Stimulated activated CD4-positive, alpha-beta T cell treated with anti-CD3 and anti-CD28 coated beads, Interleukin-4, amount 100 ng/mL, for 48 hours (primary cell): ENCODE measurements at regions not wholly inside any gene's neighbourhood (a gene's known extent, or its start where the extent isn't known, plus 50 kb on each side); places are given as distances from the start of the nearest gene placed in this dataset.

ENCODE experiments used
- DNase-seq, 2 donors: peaks; one replicate each; pipeline ENCODE4 v3.0.0-alpha.2; 2020; ENCODE audit warnings: low read depth in 2 of 2

GRCh38 chr3:30263238-30263924, 343.0 kb upstream of the TGFBR2 start:
- no peak for DNase-seq

- no peak for DNase-seq
Observed at GRCh38 chr3:30263925-30264313, 342.5 kb upstream of the TGFBR2 start.

GRCh38 chr3:30266524-30266923, 339.9 kb upstream of the TGFBR2 start:
- DNase-seq: no peak

GRCh38 chr3:30268288-30268687, 338.1 kb upstream of the TGFBR2 start:
- DNase-seq: no peak

- no peak for DNase-seq
Observed at GRCh38 chr3:30269751-30270445, 336.5 kb upstream of the TGFBR2 start.

- DNase-seq: no peak
Observed at GRCh38 chr3:30271781-30272180, 334.6 kb upstream of the TGFBR2 start.

GRCh38 chr3:30273304-30274072, 332.9 kb upstream of the TGFBR2 start:
- no peak for DNase-seq

GRCh38 chr3:30277494-30277893, 328.9 kb upstream of the TGFBR2 start:
- DNase-seq: no peak

GRCh38 chr3:30281526-30281925, 324.9 kb upstream of the TGFBR2 start:
- no peak for DNase-seq

GRCh38 chr3:30282154-30282696, 324.2 kb upstream of the TGFBR2 start:
- DNase-seq: no peak

GRCh38 chr3:30285188-30286006, 321.0 kb upstream of the TGFBR2 start:
- DNase-seq: no peak

GRCh38 chr3:30286007-30286669, 320.3 kb upstream of the TGFBR2 start:
- no peak for DNase-seq

GRCh38 chr3:30286811-30287210, 319.6 kb upstream of the TGFBR2 start:
- DNase-seq: no peak

GRCh38 chr3:30288830-30289229, 317.6 kb upstream of the TGFBR2 start:
- no peak for DNase-seq

GRCh38 chr3:30289324-30289723, 317.1 kb upstream of the TGFBR2 start:
- DNase-seq: no peak

- DNase-seq: no peak
Observed at GRCh38 chr3:30289766-30290165, 316.6 kb upstream of the TGFBR2 start.

GRCh38 chr3:30290479-30290878, 315.9 kb upstream of the TGFBR2 start:
- no peak for DNase-seq

- no peak for DNase-seq
Observed at GRCh38 chr3:30292192-30292893, 314.1 kb upstream of the TGFBR2 start.

- DNase-seq: no peak
Observed at GRCh38 chr3:30293621-30294240, 312.7 kb upstream of the TGFBR2 start.

GRCh38 chr3:30294241-30294667, 312.1 kb upstream of the TGFBR2 start:
- no peak for DNase-seq
